Adrenal gland (tissue), 5 donors: ENCODE measurements at regions not wholly inside any gene's neighbourhood (a gene's known extent, or its start where the extent isn't known, plus 50 kb on each side); places are given as distances from the start of the nearest gene placed in this dataset.

Experiments used
- CTCF ChIP-seq, 6 experiments: fragments of 450-650 bp in 4 of 6; fragments of 200-600 bp in 2 of 6; sonication (generic) in 1 of 6; IDR thresholded peaks; 1 replicate in 5 of 6; 2 replicates in 1 of 6; pipeline versions ENCODE4 v1.5.1 to v1.8.0; 2016 to 2021; ENCODE audit warnings: antibody characterized with exemption in 6 of 6, mild to moderate bottlenecking in 2 of 6, moderate library complexity in 1 of 6
- POLR2A ChIP-seq, 2 donors: fragments of 450-650 bp; IDR thresholded peaks; one replicate each; pipeline ENCODE4 v1.6.1; 2017; ENCODE audit warnings: antibody characterized with exemption in 2 of 2, mild to moderate bottlenecking in 2 of 2, moderate library complexity in 1 of 2
- donor health status: DM: no; HTN: no; CAD: no.

- TF ChIP-seq CTCF (IDR thresholded peaks at IDR 0.05) (no peak), POLR2A (IDR thresholded peaks at IDR 0.05) (no peak)
Measured at GRCh38 chr2:40543381-40543780, 91.5 kb upstream of the SLC8A1 start.
